H4 (cell line): ENCODE measurements at regions not wholly inside any gene's neighbourhood (a gene's known extent, or its start where the extent isn't known, plus 50 kb on each side); places are given as distances from the start of the nearest gene placed in this dataset.

Source experiments
- DNase-seq: peaks from one replicate; pipeline ENCODE4 v3.0.0-alpha.2; 2015; ENCODE audit warnings: low spot score

DNA sequence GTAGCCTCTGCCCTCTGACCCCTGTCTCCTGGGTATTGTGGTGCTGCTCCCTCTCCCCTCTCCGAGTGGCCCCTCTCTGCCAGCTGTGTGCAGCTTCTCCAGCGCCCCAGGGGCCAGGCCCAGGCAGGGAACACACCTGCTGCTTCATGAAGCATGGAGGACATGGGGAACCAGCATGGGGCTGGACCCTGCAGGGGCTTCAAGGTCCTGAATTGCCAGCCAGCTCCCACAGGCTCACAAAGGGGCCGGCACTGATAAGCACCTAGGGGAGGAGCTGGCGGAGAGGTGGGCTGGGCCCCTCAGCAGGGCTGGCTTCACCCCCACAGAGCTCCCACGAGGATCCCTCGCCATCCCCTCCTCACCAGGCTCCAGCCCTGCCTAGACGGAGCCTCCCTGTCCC, 77.4 kb upstream of the GPC1 start:
- no peak for DNase-seq

DNA sequence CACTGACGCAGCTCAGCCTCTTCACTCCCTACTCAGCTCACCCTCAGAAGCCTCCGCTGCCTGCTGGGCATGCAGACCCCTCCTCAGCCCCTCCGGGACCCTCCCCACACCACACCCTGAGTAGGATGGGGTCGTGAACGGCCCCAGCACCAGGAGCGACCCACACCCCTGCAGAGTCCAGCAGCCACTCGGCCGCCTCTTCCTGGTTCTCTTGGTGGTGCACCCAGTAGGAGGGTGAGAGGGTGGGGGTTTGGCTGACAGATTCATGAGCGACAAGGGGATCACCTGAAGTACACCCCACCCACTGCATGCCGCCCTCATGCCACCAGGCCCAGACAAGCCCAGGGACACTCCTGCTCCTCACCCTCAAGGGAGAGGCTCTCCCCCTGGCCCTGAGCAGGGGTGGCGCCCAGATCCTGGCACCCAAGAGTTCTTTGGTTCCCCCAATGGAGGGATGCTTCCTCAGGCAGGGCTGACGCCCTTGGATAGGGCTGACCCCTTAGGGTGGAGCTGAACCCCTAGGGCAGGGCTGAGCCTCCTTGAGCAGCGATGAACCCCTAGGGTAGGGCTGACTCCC, 76.6 kb upstream of the GPC1 start:
- DNase-seq, result no peak

DNA sequence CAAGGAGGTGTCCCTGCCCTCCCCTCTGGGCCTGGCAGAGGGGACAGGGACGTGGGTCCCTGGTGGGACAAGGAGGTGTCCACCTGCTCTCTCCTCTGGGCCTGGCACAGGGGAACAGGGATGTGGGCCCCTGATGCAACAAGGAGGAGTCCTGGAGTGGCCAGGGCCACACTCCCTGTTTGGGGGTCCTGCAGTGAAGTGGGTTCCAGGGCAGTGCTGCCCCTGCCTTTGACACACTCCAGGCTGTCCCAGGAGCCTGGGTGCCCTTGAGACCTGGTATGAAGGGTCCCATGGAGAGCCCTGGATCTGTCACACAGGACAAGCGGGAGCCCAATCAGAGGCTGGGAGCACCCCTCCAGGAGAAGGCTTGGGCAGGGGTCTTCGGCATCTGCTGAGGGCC, 75.8 kb upstream of the GPC1 start:
- no peak for DNase-seq

DNA sequence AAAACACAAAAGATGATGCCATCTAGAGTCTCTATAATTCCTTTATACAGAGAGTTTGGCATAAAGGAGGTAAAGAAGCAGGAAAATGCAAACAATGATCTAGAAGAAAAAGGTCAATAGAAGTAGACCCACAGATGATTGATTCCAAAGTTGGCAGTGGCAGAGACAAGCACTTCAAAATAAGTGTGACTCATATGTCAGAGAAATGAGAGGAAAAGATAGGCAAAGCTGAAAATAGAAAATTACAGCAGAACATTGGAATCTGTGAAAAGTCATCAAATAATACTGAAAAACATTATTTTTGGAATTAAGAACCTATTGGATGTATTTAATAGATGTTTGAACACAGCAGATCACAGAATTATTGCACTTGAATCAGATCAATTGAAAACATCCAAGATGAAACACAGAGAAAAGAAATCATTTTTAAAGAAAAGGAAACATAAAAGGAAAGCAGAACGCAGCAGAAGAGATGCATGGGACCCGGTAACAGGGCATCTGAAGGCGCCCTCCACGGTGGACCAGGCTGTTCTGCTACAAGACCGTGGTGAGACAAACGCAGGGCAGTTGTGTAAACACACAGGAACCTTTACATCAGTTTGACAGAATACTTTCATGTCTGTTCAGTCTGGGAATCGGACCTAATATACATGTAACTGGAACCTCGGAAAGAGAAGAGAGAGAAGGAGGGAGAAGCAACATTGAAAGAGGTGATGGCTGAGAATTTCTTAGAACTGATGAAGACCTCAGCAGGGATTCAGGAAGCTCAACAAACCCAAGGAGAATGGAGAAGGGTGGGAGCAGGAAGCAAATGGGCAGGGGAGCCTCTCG, 74.6 kb upstream of the GPC1 start:
- no peak for DNase-seq

DNA sequence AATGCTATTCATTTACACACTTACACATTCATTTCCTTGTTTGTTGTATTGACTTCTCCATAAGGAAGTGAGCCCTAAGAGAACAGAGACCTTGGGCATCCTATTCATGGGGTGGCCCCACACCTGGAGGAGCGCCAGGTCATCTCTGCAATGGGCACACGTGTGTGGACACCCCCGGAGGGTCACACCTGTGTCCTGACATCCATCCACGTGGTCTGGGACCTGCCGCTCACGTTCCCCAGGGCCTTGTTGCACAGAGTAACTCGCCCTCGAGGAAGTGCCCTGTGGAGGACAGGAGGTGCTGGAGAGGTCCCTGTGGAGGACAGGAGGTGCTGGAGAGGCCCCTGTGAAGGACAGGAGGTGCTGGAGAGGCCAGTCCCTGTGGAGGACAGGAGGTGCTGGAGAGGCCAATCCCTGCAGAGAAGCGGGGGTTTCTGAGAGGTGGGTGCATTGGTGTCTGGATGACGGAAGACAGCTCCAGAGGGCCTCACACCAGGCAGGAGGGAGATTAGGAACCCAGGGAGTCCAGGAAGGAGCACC, 73.2 kb upstream of the GPC1 start:
- DNase-seq, result no peak

DNA sequence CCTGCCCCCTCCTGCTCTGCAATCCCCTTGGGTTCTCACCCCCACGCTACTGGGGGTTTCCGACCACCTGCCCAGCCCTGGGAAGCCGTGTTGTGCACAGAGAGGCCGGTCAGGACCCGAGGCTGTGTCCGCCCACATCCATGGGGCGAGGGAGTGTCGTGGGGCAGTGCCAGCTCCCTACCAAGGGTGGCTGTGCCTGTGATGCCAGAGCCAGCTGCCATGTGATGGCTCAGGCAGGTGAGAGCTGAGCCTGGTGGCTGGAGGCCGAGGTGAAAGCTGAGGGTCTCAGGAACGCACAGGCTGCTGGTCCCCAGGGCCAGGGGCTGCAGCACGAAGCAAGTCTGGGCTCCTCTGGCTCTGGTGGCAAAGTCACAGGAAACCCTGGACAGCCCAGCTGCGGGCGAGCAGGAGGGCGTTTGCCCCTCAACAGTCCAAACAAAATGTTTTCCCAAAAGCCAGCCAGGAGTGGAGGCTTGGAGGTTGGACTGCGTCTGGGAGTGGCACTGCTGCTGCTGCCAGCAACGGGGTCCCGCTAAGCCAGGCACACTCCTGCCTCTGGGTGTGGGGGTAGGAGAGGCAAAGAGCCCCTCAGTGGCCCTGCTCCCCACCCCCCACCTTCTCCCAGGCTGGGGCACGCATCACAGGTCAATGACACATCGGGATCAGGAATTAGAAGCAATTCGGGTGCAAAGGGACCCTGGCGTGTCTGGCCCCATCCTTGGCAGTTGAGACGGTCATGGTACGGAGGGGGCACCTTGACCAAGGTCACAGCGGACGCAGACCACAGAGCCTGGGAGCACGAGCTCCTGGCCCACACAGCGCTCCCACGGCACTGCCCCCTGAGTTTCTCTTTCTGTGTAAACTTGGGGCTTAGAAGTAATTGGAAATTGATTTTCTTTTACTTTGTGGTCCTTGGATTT, 72.4 kb upstream of the GPC1 start:
- DNase-seq, result no peak

DNA sequence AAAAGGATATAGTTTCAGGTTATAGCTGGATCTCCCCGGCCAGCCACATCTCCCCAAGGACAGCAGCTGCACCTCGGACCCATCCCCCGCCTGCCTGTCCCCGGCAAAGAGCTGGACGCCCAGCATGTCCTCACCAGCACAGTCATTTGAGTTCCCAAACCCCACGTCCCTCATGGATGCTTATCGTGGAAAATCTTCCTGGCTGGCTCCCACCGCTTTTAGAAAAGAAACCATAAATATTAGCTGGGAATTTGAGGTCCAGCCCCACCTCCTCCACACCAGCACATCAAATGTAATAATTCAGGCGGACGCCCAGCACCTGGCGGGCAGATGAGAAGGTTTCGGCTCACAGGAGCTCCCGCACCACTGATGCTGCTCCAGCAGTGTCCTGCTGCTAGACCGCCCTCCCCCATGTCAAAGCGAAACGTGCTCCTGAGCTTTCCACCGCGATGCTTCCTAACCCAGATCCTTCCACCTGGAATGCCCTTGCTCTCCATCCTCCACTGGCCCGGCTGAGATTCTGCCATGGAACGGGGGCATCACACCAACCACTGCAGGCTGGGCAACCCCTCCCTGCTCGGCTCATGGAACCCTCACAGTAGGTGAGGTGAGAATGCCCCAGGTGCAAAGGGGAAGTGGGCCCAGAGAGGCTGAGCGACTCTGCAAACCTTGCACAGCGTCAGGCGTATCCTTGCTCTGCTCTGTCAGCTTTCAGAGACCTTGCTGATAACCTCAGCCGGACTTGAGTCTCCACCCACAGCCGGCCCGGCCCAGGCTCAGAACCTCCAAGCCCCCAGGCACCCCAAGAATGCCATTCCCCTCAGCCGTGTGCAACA, 71.5 kb upstream of the GPC1 start:
- no peak for DNase-seq

DNA sequence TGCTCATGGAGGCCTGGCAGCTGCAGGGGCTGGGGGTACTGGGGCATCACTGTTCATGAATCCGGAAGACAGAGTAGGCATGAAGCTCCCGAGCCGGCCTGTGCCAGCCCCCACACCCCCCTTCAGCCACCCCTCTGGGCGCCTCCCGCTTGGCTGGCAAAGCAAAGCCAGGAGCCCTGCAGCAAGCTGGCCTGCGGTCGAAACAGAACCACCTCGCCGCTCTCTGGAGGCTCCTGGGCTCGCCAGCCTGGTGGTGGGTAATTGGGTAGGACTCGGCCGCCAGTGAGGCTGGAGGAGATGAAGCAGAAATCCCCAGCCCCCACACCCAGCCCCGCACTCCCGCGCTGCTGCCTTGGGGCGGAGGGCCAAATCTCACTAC, 70.9 kb upstream of the GPC1 start:
- DNase-seq, result no peak

DNA sequence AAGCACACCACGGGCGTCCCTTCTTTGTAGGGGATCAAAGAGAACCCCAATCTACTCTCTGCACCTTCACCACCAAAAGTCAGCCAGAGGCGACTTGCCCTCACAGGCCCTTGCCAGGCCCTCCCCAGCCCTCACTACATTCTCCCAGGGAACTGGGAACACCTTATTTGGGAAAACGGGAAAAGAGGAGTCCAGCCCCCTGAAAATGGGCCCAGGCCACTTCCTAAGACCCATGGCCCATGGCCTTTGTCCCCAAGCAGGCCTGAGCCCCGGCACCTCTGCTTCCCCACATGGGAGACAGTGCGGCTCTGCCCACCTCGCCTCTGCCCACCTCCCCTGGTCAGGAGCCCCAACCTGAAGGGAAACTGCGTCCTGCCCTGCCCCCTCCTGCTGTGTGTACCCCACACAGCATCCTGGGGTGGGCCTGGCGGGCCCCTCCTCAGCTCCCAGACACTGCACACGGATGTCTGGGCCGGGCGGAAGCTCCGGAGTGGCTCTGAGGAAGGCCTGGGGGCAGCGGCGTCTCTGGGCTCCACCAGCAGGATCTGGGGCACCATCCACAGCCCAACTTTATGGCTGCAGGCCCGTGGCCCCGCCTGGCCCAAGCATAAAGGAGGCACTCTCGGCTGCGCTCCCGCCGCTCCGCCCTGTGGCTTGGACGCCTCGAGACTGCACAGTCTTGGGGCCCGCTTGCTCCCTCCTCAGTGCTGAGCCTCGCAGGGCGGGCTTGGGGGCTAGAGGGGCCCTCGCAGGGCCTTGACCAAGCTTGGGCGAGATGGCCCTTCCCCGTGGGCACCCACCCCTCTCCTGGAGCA, 70.3 kb upstream of the GPC1 start:
- DNase-seq, result no peak

DNA sequence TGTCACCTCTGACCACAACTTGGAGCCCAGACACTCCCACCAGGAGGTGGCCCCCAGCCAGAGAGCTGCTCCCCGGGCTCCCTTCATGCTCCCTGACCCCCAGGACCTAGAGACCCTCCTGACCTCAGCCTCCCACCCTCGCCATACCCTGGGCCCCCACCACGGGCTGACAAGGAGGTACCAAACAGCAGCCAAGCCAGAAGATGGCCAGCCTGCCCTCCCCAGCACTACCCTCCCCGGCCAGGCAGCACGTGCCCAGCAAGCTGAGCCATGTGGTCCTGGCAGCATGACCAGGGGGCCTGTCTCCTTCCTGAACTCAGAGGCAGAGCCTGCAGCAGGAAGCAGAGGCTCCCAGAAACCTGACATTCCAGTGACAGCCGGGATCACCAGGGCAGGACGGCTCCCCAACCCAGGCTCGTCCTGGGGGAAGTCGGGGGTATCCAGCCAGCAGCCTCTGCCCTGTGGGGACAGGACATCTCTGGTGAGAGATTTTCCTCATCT, 69.4 kb upstream of the GPC1 start:
- no peak for DNase-seq

DNA sequence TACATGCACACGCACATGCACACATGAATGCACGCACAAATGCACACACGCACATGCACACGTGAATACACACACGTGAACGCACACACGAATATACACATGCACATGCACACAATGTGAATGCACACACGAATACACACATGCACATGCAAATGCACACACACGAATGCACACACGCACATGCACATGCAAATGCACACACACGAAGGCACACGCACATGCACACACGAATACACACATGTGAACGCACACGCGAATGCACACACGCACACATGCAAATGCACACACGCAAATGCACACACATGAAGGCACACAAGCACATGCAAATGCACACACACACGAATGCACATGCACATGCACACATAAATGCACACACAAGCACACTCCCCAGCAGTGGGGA, 68.6 kb upstream of the GPC1 start:
- DNase-seq, result no peak

DNA sequence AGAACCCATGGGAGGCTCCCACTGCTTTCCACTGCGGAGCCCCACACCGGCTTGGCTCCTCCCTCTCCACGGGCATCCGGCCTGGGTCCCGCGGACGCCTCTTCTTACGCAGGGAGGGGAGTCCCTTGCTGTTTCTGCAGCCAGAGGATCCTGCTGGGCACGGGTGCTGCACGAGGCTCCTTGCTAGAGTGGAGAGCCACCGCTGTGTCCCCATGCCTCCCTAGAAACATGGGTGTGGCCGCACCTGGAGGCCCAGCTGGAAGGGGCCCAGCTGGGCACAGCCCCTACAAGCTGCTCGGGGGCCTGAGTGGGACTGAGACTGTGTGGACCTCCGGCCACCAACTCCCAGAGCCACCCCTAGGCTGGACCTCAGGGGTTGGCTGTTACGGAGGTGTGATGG, 67.7 kb upstream of the GPC1 start:
- DNase-seq, result no peak

DNA sequence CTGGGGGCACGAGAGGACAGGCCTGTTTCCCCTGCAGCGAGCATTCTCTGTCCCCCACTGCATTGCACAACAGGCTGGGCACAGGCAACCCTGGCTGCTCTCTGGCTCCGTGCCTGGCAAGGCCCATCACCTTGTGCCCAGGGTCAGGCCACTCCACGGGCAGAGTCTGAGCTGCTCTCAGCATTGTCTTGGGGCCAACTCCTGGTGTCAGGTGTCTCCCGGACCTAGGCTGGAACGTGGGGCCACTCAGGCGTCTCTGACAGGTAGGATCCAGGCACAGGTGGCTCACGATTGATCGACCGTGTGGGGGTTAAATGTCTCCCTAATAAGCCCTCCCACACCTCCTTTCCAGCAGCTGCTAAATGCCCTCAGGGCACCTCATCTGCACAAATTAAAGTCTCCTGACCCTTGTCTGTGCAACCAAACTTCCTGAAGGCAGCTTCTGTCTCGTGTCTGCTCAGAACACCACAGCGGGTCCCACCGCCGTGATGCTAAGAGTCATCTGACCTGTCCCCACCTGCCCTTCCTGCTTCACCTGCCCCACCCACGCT, 66.6 kb upstream of the GPC1 start:
- DNase-seq, result no peak

DNA sequence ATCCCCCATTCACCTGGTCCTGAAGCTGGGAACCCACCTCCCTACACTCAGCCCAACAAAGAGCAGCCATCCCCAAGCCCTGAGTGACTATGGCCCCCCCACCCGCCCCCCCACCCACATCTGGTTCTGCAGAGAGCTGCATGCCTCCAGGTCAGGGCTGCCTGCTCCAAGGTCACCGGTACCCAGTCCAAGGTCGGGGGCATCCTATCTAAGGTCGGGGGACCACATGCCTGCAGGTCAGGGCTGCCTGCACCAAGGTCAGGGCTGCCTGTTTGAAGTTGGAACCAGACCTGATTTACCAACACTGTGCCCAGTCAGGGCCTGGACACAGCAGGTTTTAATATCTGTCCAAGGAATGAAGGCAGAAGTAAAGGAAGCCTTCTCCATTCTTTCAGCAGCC, 66.1 kb upstream of the GPC1 start:
- no peak for DNase-seq

DNA sequence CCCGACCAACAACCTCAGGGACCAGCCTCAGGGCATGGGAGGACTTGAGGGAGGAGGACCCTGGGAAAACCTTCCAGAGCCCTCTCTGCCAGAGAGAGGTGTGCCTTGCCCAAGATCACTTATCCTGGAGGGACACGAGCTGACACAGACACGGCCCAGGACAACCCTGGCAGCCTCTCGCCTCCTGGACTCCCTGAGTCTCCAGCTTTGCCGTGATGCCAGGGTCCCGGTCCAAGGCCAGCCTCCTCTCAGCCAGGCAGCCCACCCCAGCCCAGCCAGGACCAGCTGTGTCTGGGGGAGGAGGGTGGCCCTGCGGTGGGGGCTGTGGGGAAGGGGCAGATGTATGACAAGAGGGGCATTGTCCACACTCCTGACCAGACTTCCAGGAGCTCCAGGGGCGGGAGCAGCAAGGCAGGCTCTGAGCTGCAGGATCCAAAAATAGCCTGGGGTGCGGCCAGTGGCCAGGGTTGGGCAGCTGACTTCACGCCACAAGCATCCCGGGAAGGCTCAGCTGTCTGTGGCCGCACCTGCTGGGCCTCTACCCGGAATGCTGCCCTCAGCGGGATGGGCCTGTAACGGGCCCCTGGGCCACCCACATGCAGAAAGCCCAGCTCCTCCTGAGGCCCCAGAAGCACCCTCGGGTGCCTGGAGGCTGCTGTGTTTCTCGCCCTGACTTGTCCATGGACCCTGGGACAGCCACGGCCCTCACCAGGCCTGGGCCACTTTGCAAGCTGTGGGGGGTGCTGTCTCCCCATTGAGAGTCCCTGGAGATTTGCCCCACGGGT, 65.5 kb upstream of the GPC1 start:
- peak; percentile 86 for DNase-seq

DNA sequence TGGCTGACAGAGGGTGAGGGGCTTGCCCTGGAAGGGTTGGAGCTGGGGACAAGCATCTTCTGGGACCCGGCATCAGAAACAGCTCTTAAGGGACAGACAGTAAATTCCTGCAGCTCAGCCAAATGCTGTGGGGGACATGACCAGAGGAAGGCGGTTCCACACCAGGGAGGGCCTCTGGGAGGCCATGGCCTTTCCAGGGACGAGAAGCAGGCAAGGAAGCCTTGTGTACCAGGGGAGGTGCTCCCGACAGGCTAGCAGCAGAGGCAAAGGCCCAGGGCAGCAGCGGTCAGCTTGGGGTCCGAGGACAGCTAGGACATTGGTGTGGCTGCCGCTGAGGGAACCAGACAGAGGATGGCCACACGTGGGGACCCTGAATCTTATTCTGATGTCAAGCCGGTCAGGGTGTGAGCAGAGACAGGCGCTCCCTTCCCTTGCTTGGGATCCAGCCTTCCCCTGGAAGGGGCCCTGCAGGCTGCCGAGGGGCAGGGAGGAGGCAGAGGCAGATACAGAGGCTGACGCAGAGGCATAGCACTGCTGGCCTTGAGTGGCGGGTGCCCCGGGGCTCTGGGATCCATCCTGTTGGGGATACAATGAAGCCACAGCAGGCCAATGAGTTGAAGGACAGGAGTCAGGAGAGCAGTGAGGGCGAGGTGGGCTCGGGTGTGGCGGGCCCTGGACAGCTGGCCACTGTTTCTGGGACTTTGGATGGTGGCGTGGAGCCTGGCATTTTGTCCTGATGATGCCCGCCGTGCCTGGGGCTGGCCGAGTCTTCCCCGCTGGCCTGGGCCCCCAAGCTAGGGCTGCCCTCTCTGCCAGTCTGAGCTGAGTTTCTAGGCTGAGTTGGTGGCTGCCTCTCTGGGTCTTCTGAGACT, 64.1 kb upstream of the GPC1 start:
- DNase-seq, result no peak

DNA sequence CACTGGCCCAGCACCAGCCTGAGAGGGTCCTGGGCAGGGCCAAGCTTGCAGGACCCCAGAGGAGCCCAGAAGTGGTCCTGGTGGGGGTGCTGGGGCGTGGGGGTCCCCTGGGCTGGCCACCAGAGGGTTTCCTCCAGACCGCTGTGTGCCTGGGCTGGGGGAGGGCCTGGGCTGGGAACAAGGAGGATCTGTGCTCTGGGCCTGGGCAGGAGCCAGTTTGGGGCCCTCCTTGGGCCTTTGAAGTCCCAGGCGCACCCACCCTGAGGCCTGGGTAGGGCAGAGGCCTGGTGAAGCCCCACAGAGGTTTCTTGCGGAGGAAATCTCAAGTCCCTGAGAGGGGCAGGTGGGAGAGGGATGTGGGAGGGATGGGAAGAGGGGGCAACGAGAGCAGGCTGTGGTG, 63.4 kb upstream of the GPC1 start:
- no peak for DNase-seq

DNA sequence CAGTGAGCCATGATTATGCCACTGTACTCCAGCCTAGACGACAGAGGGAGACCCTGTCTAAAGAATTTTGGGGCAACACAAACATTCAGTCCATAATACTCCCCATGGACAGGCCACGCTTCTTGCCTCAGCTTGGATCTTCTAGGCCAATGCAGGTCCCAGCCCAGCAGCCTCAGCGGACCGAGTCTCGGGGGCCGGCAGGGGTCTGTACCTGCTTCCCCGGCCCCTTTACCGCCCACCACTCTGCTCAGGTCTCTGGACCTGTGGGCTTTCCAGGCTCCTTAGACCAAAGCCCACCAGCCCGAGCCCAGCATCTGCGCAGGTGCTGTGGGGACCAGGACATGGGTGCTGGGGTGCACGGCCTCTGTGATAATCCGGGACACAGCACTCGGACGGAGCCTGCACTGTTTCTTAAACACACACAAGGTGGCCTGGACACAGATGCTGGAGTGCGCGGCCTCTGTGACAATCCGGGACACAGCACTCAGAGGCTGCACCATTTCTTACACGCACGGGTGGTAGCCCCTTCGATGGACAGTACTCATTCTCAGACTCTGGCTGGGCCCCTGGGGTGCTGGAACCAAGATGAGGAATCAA, 62.1 kb upstream of the GPC1 start:
- no peak for DNase-seq
